AG04450 (cell line): ENCODE measurements at regions not wholly inside any gene's neighbourhood (a gene's known extent, or its start where the extent isn't known, plus 50 kb on each side); places are given as distances from the start of the nearest gene placed in this dataset.

Experiments
- CTCF ChIA-PET: fragments of 300-600, 350-600 bp; formaldehyde crosslinking; extraction: SDS; loops from one replicate; lab custom pipeline; 2022; ENCODE audit warnings: antibody characterized with exemption, inconsistent platforms; lab: Charles Lee
- POLR2A ChIA-PET: fragments of 350-600 bp; formaldehyde crosslinking; extraction: SDS; loops from one replicate; lab custom pipeline; 2021; ENCODE audit warnings: antibody characterized with exemption, inconsistent platforms; lab: Yijun Ruan, JAX
- DNase-seq: peaks from one replicate; pipeline ENCODE4 v3.0.0-alpha.2; 2011; ENCODE audit warnings: low read depth, low spot score
- H3K27ac ChIP-seq: one replicate; pipeline ENCODE4 v1.5.1; 2012; ENCODE audit warnings: low read depth, low read length, control low read depth
- H3K27me3 ChIP-seq: one replicate; pipeline ENCODE4 v1.6.0; 2012; ENCODE audit warnings: low read length; ENCODE audit not compliant: control insufficient read depth, insufficient read depth
- H3K4me3 ChIP-seq: 2 replicates; pipeline ENCODE4 v1.5.1; 2011; ENCODE audit warnings: mild to moderate bottlenecking, low read depth, low read length, control low read depth
- H3K9me3 ChIP-seq: 2 replicates; pipeline ENCODE4 v1.5.1; 2012; ENCODE audit warnings: low read length; ENCODE audit not compliant: control insufficient read depth, insufficient read depth
- CTCF ChIP-seq: IDR thresholded peaks from 2 replicates; pipeline ENCODE4 v1.5.1; 2011; ENCODE audit warnings: low read depth, low read length, control low read depth, inconsistent platforms

- DNase-seq, result no peak
- Histone ChIP-seq H3K27me3 (no peaks in the 10 kb centered on the region), H3K4me3 (no peak overlapping the region), H3K9me3 (no peaks in the 10 kb centered on the region; the same call in 1 of the 2 replicates), H3K27ac (no peak overlapping the region)
- ChIA-PET POLR2A (no interaction called here), CTCF (interaction anchor here (0.9 kb wide), 1 partner anchor 351 kb away, joined by 5 read pairs; no protein-coding TSS in a partner anchor)
- TF ChIP-seq CTCF, result no peak
Measured at GRCh38 chr12:115013236-115013981, 329.4 kb upstream of the TBX3 start.

GRCh38 chr12:115012861-115013235, 328.9 kb upstream of the TBX3 start:
- ChIA-PET CTCF (interaction anchor here (0.9 kb wide), 1 partner anchor 350 kb away, joined by 5 read pairs; no protein-coding TSS in a partner anchor), POLR2A (no interaction called here)
- no peak for DNase-seq
- Histone ChIP-seq H3K9me3 (no peaks in the 10 kb centered on the region; the same call in 1 of the 2 replicates), H3K27ac (no peak overlapping the region), H3K4me3 (no peak overlapping the region), H3K27me3 (no peaks in the 10 kb centered on the region)
- no peak for TF ChIP-seq CTCF

GRCh38 chr12:115011703-115012102, 327.7 kb upstream of the TBX3 start:
- no peak overlapping the region for H3K27ac ChIP-seq
- H3K9me3 ChIP-seq, result no peaks in the 10 kb centered on the region; the same call in 1 of the 2 replicates
- DNase-seq, result no peak
- H3K4me3 ChIP-seq, result no peak overlapping the region
- POLR2A ChIA-PET, result no interaction called here
- CTCF ChIA-PET, result no interaction called here
- TF ChIP-seq CTCF, result no peak
- no peaks in the 10 kb centered on the region for H3K27me3 ChIP-seq

GRCh38 chr12:115010324-115010995, 326.5 kb upstream of the TBX3 start:
- no peak for DNase-seq
- no peak overlapping the region for H3K4me3 ChIP-seq
- no peaks in the 10 kb centered on the region for H3K27me3 ChIP-seq
- H3K9me3 ChIP-seq, result no peaks in the 10 kb centered on the region; the same call in 1 of the 2 replicates
- CTCF ChIA-PET, result no interaction called here
- H3K27ac ChIP-seq, result no peak overlapping the region
- no peak for TF ChIP-seq CTCF
- POLR2A ChIA-PET, result no interaction called here

- Histone ChIP-seq H3K9me3 (no peaks in the 10 kb centered on the region; the same call in 1 of the 2 replicates), H3K27ac (no peak overlapping the region), H3K27me3 (no peaks in the 10 kb centered on the region), H3K4me3 (no peak overlapping the region)
- no peak for DNase-seq
- TF ChIP-seq CTCF, result no peak
- ChIA-PET CTCF (no interaction called here), POLR2A (no interaction called here)
Measured at GRCh38 chr12:115008929-115009328, 325.0 kb upstream of the TBX3 start.
